Lung (tissue), 11 donors: ENCODE measurements at regions not wholly inside any gene's neighbourhood (a gene's known extent, or its start where the extent isn't known, plus 50 kb on each side); places are given as distances from the start of the nearest gene placed in this dataset.

ENCODE experiments used
- ATAC-seq: fragments of 200-7000 bp; cut with Tn5 transposase; one replicate; pipeline ENCODE4 v1.9.1; 2020; ENCODE audit warnings: moderate number of reproducible peaks; ENCODE audit not compliant: insufficient read depth, low FRiP score
- DNase-seq, 3 donors: peaks; one replicate each; pipeline ENCODE4 v3.0.0-alpha.2; 2013 to 2017
- H3K27ac ChIP-seq, 2 donors: one replicate each; pipeline ENCODE4 v1.5.1; 2013; ENCODE audit warnings: mild to moderate bottlenecking in 2 of 2, moderate library complexity in 2 of 2, control low read depth in 1 of 2, inconsistent platforms in 1 of 2, low read depth in 1 of 2, low read length in 1 of 2
- H3K27me3 ChIP-seq, 3 donors: one replicate each; pipeline ENCODE4 v1.5.1; 2013; ENCODE audit warnings: low read length in 2 of 3; ENCODE audit not compliant: control insufficient read depth in 3 of 3, insufficient read depth in 3 of 3
- H3K36me3 ChIP-seq, 4 donors: one replicate each; pipeline ENCODE4 v1.5.1; 2013; ENCODE audit warnings: low read length in 4 of 4, mild to moderate bottlenecking in 1 of 4, moderate library complexity in 1 of 4; ENCODE audit not compliant: control insufficient read depth in 4 of 4, insufficient read depth in 4 of 4
- H3K4me1 ChIP-seq, 5 donors: one replicate each; pipeline ENCODE4 v1.5.1; 2013; ENCODE audit warnings: low read length in 5 of 5, mild to moderate bottlenecking in 2 of 5, moderate library complexity in 1 of 5; ENCODE audit not compliant: control insufficient read depth in 5 of 5, insufficient read depth in 5 of 5
- H3K4me3 ChIP-seq: one replicate; pipeline ENCODE4 v1.5.1; 2013; ENCODE audit warnings: mild to moderate bottlenecking, control low read depth, moderate library complexity
- H3K9ac ChIP-seq, 2 donors: one replicate each; pipeline ENCODE4 v1.5.1; 2013; ENCODE audit warnings: low read length in 2 of 2, control low read depth in 1 of 2; ENCODE audit not compliant: insufficient read depth in 1 of 2
- H3K9me3 ChIP-seq, 4 donors: one replicate each; pipeline ENCODE4 v1.5.1; 2013; ENCODE audit warnings: low read length in 3 of 4, mild to moderate bottlenecking in 1 of 4, moderate library complexity in 1 of 4; ENCODE audit not compliant: control insufficient read depth in 4 of 4, insufficient read depth in 3 of 4
- WGBS, 2 donors: extraction: QIAGEN DNeasy Blood & Tissue Kit; methylation state at CpG; one replicate each; pipeline ENCODE4 v1.1.7; 2013; 5-methylcytosine and 5-hydroxymethylcytosine counted together
- TF ChIP-seq, protein P1 (sequence below): IDR thresholded peaks from 2 replicates; pipeline ENCODE4 v1.5.1; 2012; ENCODE audit warnings: mild to moderate bottlenecking; ENCODE audit errors: control extremely low read depth, extremely low read depth
- donor health status: control.
- donor health status: control.
- donor health status: Bipolar disorder and iron deficiency.
- donor health status: healthy.
- donor health status: DM: yes; HTN: yes; CAD: no.

DNA sequence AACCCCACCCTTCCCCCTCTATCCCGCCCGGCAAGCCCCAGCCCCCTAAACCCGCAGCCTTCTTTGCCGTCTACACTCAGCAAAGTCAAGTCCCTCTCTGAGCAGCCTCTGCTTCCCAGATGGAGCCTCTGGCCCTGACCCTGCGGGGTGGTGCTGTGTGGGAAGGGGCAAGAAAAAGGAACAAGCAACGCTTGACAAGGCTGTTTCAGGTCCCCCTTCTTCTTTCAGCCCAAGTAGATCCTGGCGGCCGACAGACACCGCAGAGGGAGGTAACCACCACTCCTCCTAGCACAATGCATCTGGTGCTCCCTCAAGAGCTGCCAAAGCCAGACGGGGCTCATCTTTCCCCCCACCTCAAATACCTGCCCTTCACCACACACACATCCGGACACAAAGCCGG lies 178.3 kb downstream of the ENGASE start:
- Histone ChIP-seq H3K27me3 (peaks cover 0 to 39% (median 3%) of the 10 kb centered on the region in 3 donors), H3K9ac (no peak overlapping the region), H3K36me3 (no peaks in the 10 kb centered on the region), H3K27ac (no peak overlapping the region), H3K4me3 (no peak overlapping the region), H3K9me3 (no peaks in the 10 kb centered on the region), H3K4me1 (no peaks in the 10 kb centered on the region)
- TF ChIP-seq, protein P1, sequence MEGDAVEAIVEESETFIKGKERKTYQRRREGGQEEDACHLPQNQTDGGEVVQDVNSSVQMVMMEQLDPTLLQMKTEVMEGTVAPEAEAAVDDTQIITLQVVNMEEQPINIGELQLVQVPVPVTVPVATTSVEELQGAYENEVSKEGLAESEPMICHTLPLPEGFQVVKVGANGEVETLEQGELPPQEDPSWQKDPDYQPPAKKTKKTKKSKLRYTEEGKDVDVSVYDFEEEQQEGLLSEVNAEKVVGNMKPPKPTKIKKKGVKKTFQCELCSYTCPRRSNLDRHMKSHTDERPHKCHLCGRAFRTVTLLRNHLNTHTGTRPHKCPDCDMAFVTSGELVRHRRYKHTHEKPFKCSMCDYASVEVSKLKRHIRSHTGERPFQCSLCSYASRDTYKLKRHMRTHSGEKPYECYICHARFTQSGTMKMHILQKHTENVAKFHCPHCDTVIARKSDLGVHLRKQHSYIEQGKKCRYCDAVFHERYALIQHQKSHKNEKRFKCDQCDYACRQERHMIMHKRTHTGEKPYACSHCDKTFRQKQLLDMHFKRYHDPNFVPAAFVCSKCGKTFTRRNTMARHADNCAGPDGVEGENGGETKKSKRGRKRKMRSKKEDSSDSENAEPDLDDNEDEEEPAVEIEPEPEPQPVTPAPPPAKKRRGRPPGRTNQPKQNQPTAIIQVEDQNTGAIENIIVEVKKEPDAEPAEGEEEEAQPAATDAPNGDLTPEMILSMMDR: no peak
- WGBS, 2 donors: 48 to 50% methylated on average over 12 of the region's 12 CpGs
- no peak for ATAC-seq
- DNase-seq: no peak

DNA sequence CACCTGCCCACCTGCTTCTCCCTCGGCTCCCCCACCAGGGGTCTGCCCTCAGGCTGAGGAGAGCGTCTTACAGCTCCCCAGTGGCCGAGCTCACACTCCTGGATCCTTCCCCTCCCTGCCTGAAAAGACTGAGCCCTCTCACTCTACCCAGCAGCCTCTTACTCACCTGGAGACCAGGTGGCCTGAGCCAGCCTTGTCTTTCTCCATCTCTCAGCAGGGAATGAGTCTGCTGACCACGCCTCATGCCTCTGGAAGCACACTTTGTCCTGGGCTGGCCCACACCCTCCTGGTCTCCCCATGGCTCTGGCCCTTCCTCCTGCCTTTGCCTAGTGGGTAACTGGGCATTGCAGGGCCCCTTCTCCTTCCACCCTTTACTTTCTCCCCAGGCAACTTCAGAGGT lies 177.2 kb downstream of the ENGASE start:
- WGBS, 2 donors: 66 to 85% methylated on average over 4 of the region's 4 CpGs
- TF ChIP-seq, protein P1: no peak
- Histone ChIP-seq H3K9ac (no peak overlapping the region), H3K9me3 (no peaks in the 10 kb centered on the region), H3K4me3 (no peak overlapping the region), H3K36me3 (no peaks in the 10 kb centered on the region), H3K27ac (no peak overlapping the region), H3K27me3 (peaks cover 0 to 36% (median 3%) of the 10 kb centered on the region in 3 donors), H3K4me1 (no peaks in the 10 kb centered on the region)
- no peak for DNase-seq
- ATAC-seq: no peak

DNA sequence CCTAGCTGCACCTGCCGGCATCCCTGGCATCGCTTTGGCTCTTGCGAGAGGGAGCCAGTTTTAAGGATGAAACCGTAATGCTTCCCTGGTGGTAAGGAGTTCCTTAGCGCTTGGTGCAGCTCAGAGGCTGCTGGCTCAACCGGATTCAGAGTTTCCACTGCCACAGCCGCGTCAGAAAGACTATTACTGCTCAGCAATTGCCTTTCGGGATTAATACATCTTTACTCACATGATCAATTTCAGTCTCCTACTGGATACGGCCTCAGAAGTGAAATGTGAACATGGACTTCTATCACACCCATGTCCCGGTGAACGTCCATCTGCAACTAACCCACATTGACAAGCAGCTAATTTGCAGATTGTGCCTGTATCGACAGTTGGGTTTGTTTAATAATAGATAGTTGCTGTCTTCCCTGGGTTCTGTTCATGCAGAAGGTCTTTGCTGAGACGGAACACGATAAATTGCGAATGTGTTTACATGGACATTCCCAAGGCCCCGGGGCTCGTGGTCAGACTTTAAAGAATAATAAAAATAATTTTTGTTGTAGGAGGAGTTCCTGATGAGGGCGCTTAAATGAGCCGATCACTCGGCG lies 175.4 kb downstream of the ENGASE start:
- Histone ChIP-seq H3K9ac (no peak overlapping the region), H3K36me3 (no peaks in the 10 kb centered on the region), H3K4me1 (no peaks in the 10 kb centered on the region), H3K27ac (no peak overlapping the region), H3K4me3 (no peak overlapping the region), H3K27me3 (peaks cover 0 to 27% (median 3%) of the 10 kb centered on the region in 3 donors), H3K9me3 (peaks cover 0 to 2% (median 0%) of the 10 kb centered on the region in 4 donors)
- DNase-seq (no peak), ATAC-seq (no peak)
- 83 to 87% methylated on average over 22 of the region's 22 CpGs for WGBS, 2 donors
- TF ChIP-seq, protein P1: no peak
